ENCODE measurements at regions not wholly inside any gene's neighbourhood (a gene's known extent, or its start where the extent isn't known, plus 50 kb on each side); places are given as distances from the start of the nearest gene placed in this dataset.

DNA sequence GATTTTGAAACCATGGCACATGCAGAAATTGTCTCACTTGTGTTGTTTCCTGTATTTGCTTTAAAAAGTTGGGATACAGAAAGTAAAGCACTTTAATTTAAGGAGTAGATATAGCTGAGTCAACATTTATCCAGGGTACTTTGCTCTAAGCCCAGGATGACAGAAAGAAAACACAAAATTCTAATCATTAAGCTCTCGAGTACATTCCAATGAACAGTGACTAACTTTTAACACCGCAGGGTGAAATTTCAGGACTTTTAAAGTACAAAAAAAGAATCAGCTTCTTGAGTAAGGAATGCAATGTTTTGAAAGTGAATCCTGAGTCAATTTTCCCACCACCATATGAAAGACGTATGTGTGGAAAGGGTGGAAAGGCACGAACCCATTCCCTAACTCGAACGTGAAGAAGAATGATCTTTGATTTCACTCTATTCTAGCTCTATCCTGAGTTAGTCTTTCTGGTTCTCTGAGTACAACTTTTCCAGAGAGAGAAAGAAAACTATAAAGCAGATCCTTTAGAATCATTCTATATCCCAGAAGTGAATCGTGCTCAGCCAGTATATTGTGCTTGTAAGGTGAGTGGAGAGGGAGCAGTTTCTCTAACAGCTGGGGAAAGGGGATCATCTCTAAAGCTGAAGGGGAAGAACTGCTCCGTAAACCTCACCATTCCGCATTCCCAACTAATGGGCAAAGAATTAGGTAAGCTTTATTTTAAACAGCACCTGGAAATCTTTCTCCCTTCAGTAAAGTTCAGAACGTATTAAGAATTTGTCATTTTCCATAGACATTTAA, 779.0 kb upstream of the FLRT2 start:
- no peak for DNase-seq
- no peak overlapping the region for H3K4me3 ChIP-seq
- H3K27me3 ChIP-seq: no peaks in the 10 kb centered on the region
- H3K27ac ChIP-seq: no peak overlapping the region
- no peaks in the 10 kb centered on the region for H3K4me1 ChIP-seq
- H3K36me3 ChIP-seq: no peaks in the 10 kb centered on the region
- no peaks in the 10 kb centered on the region for H3K9me3 ChIP-seq
- intact Hi-C loops (cut with DNase I): no loop called here
- WGBS, 2 donors: 48 to 64% methylated on average over 10 of the region's 10 CpGs
- TF ChIP-seq POLR2A (IDR thresholded peaks at IDR 0.05) (no peak), POLR2AphosphoS5 (IDR thresholded peaks at IDR 0.05) (no peak), EP300 (IDR thresholded peaks at IDR 0.05) (no peak)
- TF ChIP-seq, protein P1, sequence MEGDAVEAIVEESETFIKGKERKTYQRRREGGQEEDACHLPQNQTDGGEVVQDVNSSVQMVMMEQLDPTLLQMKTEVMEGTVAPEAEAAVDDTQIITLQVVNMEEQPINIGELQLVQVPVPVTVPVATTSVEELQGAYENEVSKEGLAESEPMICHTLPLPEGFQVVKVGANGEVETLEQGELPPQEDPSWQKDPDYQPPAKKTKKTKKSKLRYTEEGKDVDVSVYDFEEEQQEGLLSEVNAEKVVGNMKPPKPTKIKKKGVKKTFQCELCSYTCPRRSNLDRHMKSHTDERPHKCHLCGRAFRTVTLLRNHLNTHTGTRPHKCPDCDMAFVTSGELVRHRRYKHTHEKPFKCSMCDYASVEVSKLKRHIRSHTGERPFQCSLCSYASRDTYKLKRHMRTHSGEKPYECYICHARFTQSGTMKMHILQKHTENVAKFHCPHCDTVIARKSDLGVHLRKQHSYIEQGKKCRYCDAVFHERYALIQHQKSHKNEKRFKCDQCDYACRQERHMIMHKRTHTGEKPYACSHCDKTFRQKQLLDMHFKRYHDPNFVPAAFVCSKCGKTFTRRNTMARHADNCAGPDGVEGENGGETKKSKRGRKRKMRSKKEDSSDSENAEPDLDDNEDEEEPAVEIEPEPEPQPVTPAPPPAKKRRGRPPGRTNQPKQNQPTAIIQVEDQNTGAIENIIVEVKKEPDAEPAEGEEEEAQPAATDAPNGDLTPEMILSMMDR (IDR thresholded peaks at IDR 0.05): no peak

DNA sequence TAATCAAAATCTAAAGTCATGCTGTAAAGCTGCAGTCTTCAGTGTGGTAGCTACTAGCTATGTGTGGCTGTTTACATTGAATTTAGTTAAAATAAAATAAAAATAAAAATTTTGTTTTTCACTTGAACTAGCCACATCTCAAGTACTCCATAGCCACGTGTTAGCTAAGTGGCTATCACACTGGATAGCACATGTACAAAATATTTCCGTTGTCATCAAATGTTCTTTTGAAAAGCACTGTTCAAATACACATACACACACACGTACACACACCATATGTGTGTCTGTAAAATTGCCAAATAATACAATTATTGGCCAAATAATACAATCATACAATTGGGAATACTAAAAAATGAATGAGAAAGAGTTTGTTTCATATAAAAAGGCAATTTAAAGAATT, 778.2 kb upstream of the FLRT2 start:
- 59 to 61% methylated on average over 3 of the region's 3 CpGs for WGBS, 2 donors
- TF ChIP-seq POLR2A (IDR thresholded peaks at IDR 0.05) (no peak), EP300 (IDR thresholded peaks at IDR 0.05) (no peak), POLR2AphosphoS5 (IDR thresholded peaks at IDR 0.05) (no peak)
- TF ChIP-seq, protein P1 (IDR thresholded peaks at IDR 0.05): no peak
- Histone ChIP-seq H3K27me3 (no peaks in the 10 kb centered on the region), H3K4me3 (no peak overlapping the region), H3K9me3 (no peaks in the 10 kb centered on the region), H3K27ac (no peak overlapping the region), H3K36me3 (no peaks in the 10 kb centered on the region), H3K4me1 (no peaks in the 10 kb centered on the region)
- intact Hi-C loops (cut with DNase I): no loop called here
- DNase-seq: no peak

DNA sequence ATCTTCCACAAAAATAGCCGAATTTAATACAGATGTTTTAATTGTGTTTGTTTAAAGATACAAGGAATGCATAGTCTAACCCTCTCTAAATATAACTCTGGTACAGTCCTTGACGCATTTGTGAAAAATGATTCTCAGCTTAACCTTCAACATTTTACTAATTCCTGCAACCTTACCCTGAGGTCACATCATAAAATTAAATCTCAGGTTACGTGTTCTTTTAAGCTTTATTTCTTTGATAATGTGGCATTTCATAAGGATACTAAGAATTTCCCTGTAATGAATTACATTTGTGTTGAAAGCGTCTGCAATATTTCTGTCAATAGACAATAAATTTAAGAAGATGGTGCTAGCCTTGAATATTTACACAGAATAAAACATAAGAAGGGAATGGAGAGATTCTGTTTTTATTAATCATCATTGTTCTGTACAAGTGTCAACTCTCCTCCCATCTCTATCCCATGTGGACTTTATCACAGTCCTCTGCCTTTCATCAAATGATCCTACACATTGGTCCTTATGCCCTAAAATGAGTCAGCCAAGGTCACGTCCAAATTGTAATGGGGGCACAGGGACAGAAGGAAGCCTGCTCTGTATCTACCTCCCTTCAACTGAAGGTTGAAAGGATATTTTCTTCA, 769.3 kb upstream of the FLRT2 start:
- Histone ChIP-seq H3K36me3 (no peaks in the 10 kb centered on the region), H3K9me3 (peaks cover 0 to 3% (median 1%) of the 10 kb centered on the region in 4 donors), H3K4me3 (no peak overlapping the region), H3K4me1 (no peaks in the 10 kb centered on the region), H3K27ac (no peak overlapping the region), H3K27me3 (no peaks in the 10 kb centered on the region)
- no peak for DNase-seq
- intact Hi-C loops (cut with DNase I): no loop called here
- 69 to 78% methylated on average over 5 of the region's 5 CpGs for WGBS, 2 donors
- TF ChIP-seq EP300 (IDR thresholded peaks at IDR 0.05) (no peak), POLR2A (IDR thresholded peaks at IDR 0.05) (no peak), POLR2AphosphoS5 (IDR thresholded peaks at IDR 0.05) (no peak)
- TF ChIP-seq, protein P1 (IDR thresholded peaks at IDR 0.05): no peak

DNA sequence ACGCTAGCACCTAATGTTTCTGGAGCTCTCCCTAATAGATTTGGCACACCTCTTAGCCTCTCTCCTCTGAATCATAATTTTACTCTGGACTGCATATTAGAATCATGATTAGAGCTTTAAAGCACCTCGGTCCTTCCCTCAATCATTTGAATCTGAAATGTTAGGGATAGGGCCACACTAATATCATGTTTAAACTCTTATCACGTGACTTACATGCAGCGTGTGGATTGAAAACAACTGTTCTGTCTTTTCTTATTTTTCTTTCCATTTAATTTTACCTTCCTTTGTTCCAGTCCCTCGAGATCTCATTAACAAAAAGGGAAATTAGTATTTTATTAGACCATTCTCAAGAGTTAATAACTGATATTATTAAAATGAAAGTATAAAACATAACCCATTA, 762.5 kb upstream of the FLRT2 start:
- no peak for TF ChIP-seq POLR2A (IDR thresholded peaks at IDR 0.05)
- TF ChIP-seq EP300 (IDR thresholded peaks at IDR 0.05): no peak
- TF ChIP-seq, protein P1 (IDR thresholded peaks at IDR 0.05): no peak
- TF ChIP-seq POLR2AphosphoS5 (IDR thresholded peaks at IDR 0.05): no peak
- 73 to 84% methylated on average over 5 of the region's 5 CpGs for WGBS, 2 donors
- intact Hi-C loops (cut with DNase I): no loop called here
- H3K4me3 ChIP-seq: no peak overlapping the region
- no peak for DNase-seq
- H3K36me3 ChIP-seq: no peaks in the 10 kb centered on the region
- no peaks in the 10 kb centered on the region for H3K4me1 ChIP-seq
- no peaks in the 10 kb centered on the region for H3K27me3 ChIP-seq
- peaks cover 0 to 3% (median 0%) of the 10 kb centered on the region in 4 donors for H3K9me3 ChIP-seq
- H3K27ac ChIP-seq: no peak overlapping the region

Measured in sigmoid colon (tissue), 6 donors.